NCI-H2171 (cell line): ENCODE measurements at regions not wholly inside any gene's neighbourhood (a gene's known extent, or its start where the extent isn't known, plus 50 kb on each side); places are given as distances from the start of the nearest gene placed in this dataset.

Experiments used
- DNase-seq: peaks from one replicate; lab custom pipeline; 2025; lab: John Stamatoyannopoulos, UW

DNA sequence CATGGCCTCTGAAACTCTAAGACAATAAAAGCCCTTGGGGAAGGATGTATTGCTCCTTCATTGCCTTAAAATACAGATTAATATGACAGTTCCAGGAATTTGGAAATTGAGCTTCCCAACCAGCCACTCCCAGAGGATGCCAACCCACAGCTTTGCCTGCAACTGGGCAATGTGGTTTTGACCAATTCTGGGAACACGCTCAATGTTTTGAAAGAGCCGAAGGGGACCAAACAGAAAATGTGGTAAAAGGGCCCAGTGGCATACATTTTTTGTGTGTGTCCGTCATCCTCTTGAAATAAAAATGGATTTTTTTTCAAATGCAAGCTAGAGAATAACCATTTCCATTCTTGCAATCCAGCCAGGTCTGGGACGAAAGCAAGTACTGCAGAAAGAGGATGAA is 88.3 kb upstream of the PLEKHG7 start:
- no peak for DNase-seq

DNA sequence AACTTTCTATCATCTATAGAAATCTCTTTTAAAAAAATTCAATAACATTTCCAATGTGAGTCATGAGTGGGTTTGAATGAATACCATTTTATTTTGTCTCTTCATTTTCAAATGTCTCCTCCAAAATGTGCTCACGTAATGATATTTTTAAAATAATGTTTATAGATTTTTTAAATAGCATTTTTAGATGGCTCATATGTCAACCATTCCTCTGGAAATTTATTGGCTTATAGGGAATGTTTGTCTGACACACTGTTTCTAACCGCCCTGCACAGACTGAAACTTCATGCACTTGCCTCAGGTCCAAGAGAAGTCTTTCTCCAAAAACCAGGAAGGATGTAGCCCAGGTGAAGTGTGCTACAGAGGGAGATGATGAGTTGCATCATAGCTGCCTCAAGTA is 88.8 kb upstream of the PLEKHG7 start:
- no peak for DNase-seq

DNA sequence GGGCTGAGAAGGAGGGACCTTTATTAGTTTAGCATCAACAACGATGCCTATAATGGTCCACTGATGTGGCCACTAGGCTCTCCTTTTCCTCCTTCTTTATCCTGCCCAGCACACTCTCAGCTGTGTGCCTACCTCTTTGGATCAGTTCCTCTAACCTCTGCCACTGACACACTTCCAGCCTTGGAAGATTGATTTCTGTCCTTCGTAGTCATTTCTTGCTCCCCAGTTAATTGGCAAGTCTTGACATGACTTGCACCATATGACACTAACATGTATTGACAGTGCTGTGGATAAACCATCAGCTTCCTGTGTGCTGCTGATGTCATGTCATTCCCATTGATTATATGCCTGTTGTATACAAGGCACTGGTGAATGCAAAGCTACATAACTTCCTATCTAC is 90.2 kb upstream of the PLEKHG7 start:
- DNase-seq, result no peak

DNA sequence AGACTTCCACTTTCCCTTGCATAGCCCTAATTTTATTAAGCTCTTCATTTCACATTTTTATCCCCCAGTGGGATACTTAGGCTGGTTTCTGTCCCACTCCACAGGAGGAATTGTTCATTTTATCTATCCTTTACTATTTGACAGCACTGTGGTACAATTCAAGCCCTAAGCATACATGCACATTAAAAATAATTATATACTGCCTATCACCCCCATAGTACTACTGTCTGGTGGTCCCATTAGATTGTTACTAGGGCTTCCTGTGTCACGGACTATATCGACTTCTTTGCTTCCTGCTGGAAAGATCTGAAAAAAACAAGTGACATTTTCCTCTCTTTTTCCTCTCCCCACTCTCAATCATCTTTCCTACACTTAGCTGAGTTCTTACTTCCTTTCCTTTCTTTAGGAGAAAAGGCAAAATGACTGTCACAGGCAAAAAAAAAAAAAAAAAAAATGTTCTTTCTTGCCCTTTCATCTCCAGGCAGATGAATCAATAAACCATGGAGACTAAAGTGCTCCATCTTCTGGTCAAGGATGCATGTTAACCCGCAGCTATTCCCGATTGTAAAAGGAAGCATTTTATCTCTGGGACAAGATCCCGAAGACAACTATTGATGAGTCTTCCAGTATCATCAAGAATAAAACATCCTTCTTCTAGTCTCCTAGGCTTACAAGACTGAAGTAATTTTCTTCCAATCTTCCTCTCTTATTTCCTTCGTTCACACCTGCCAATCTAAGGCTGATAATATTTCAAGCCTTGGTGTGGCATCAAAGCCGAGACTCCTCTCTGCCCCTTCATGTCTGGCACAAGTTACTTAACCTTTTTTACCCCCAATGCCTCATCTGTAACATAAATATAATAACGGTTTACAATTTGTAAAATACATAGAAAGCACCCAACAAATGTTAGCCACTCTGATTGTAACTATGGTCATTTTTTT is 94.4 kb upstream of the PLEKHG7 start:
- DNase-seq, result peak; percentile 36

DNA sequence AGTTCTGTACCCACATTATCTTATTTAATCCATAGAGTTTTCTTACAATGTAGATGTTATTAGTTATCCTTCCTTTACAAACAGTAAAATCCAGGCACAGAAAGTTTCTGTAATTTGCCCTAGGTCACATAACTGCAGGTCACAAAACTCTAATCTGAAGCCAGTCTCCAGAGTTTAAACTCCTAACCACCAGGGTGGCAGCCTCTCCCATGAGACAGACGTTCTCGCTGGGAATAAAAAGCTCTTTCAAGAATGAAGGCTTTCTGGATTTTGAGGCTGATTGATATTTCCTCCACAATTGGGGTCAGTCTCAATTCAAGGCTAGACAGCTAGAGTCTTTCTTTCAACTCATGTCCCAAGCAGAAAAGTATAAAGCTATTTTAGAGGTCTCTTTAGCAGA is 95.8 kb upstream of the PLEKHG7 start:
- no peak for DNase-seq

DNA sequence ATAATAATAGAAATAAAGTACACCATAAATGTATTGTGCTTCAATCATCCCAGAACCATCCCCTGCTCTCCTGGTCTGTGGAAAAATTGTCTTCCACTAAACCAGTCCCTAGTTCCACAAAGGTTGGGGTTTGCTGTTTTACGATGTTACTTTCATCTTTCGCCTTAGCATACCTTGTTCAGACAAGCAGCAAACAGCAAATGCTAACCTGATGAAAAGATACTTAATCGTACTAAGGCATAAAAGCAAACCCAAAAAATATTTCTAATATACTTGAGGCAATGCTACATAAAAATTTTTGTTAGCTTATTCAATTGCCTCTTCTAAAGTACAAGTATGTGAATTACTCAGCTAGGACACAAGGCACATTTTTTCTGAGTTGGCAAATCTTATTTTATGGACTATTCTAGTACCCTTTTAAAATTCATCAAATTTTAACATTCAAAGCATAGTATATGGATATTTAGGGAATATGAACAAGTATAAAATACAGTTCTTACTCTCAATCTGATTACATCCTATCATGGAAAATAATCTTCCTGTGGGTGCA is 97.1 kb upstream of the PLEKHG7 start:
- DNase-seq, result no peak

DNA sequence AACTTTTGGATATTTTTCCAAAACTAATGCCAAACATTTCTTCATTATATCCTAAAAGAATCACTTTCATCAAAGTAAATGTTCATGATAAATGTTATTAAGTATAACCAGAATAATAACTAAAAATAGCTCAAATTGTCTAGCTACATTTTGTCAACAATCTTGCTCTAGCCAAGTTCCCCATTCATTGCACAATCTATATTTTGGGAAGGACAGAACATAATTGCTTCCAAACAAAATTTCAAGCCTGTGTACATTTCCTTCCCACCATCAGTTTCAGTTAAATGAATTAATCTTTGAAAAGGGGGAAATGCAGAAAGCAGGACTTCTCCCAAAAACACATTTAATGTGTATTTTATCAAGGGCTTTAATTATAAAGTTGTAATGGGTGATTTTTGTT is 98.0 kb upstream of the PLEKHG7 start:
- DNase-seq, result no peak

DNA sequence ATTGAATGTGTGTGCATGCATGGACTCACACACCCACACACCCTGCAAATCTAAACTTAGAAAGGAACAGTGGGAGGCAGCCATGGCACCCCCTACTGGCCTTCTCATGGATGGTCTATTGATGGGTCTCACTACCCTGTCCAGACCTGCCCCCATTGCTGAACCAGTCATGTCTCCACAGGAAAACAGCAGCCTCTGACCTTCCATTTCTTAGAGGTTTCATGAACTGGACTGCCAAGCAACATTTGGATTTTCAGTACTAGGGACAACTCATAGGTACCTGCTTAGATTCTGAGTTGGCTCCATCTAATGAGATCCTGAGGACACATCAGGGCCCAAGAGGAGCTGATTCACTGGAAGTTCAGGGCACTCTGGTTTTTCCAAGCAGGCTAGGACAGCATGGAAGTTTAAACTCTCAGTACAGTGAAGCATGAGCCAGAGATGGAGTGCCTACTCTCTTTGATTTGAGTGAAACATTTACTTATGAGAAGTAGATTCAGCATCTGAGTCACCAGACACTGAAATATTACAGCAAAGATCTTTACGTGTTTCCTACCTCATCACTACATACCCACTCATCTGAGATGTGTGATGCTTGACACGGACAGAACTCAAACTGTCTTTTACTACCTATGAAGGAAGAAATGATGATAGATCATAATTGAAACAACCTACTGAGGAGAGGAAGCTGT is 98.9 kb upstream of the PLEKHG7 start:
- DNase-seq, result no peak

DNA sequence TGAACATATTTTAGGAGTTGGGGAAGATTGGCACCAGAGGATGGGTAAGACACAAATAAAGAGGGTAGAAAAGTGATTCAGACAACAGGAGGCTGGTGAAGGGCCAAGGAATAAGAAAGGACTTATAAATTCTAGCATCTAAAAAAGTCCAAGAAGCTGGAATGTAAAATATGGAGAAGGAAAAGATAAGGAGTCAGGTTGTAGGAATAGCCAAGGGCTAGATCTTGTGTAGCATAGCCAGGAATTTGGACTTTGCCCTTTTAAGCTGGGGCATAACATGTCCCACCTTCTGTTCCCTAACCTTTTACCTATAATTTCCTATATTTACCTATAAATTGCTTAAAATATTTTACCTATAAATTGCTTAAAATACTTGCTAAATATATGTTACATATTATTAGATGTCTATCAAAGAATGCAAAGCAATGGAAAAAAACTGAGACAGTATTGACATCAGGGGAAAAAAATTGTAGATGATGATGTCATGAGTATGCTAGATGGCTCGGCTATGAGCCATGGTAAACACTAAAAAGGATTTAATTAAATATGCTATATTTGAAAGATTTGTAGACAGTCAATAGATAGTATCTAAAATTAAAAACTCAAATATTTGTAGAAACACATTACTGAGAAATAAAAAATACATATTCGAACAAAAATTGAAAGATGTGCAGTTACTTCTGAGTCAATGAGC is 99.7 kb upstream of the PLEKHG7 start:
- no peak for DNase-seq

DNA sequence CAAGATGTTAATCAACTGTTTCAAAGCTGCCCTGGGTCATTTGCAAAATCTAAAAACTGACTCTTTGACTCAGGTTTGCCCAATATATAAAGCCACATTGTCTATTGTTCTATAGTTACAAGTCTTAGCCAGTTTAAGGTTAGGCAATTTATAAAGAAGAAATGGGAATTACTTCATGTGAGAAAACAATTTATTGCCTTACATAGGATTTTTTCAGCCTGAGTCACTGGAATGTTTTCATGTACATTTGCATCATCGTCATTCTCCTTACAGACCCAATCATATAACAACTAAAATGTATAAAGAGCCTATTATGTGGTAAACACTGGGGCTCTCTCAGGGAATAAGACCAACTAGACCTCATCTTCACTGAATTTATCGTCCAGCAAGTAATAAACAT is 100.3 kb upstream of the PLEKHG7 start:
- DNase-seq, result no peak

DNA sequence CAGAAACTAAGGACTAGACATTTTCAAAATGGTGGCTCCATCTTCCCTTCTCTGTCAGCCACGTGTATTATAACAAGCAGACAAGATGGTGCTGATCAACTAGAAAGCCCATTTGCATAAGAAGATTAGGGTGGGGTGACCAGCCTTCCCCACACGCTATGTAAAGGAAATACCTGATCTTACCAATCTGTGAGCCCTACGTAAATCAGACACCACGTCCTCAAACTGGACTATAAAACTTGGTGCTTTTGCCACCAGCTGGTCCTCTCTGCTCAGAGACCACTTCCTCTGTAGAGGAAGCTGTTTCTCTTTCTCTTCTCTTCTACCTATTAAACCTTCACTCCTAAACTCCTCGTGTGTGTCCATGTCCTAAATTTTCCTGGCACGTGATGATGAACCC is 101.1 kb upstream of the PLEKHG7 start:
- no peak for DNase-seq

DNA sequence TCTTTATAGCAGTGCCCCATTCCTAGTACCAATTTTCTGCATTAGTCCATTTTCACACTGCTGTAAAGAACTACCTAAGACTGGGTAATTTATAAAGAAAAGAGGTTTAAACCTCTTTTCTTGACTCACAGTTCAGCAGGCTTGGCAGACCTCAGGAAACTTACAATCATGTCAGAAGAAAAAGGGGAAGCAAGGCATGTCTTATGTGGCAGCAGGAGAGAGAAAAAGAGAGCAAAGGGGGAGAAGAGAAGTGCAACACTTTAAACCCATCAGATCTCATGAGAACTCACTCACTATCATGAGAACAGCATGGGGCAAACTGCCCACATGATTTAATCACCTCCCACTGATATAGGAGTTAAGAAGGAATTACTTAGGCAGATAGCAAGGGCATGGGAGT is 101.6 kb upstream of the PLEKHG7 start:
- DNase-seq, result no peak

DNA sequence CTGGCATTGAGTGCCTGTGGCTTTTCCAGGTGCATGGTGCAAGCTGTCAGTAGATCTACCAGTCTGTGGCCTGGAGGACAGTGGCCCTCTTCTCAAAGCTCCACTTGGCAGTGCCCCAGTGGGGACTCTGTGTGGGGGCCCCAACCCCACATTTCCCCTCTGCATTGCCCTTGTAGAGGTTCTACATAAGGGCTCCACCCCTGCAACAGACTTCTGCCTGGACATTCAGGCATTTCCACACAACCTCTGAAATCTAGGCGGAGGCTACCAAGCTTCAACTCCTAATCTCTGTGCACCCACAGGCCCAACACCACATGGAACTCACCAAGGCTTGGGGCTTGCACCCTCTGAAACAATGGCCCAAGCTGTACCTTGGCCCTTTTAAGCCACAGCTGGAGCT is 102.7 kb upstream of the PLEKHG7 start:
- DNase-seq, result no peak

DNA sequence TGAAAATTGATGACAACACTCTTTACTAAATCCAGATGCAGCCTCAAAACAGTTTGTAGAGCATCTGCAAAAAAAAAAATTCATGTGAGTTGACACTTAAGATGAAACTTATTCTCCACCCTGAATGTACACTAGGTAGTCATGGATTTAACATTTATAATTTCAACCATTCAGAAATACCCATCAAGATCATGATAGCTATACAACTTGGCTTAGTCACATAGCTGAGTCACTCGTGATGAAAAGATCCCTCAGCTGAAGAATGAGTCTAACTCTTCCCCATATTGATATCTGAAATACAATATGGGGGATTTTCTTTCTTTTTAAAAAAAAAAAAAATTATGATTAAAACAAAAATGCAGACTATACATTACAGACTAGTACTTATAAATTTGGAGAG is 104.8 kb upstream of the PLEKHG7 start:
- no peak for DNase-seq

DNA sequence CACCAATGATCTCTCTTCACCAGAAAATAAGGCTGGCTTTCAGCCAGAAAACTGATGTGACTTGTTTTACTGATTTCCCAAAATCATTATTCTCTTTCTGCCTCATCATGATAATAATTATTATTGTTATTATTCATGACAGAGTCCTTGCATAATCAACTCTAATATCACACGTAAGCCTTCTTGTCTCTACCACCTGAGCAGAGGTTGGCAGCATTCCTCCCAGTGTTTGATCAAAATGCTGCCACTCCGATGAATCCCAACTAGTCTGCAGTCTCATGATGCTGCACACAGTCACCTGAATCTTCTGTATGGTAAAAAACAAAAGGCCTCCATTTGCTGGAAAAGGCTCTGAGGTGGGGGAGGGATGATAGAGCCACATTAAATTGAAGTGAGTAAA is 105.7 kb upstream of the PLEKHG7 start:
- DNase-seq, result no peak

DNA sequence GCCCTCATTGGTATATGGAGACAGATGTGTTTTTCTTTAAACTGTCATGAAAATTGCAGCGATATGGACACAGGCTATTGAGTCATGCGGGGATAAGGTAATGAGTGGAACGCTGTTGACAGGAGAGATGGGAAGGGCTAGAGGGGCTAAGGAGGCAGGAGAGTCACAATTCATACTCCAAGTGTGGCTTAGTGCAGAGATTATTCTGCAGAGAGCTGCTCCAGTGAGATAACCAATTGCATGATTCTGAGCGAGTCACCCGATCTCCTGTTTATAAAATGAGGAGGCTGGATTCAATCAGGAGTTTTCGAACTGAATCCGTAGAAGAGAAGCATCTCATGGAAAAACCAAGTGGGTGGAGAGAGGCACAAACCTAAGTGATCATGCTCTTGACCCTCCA is 106.4 kb upstream of the PLEKHG7 start:
- DNase-seq, result no peak

DNA sequence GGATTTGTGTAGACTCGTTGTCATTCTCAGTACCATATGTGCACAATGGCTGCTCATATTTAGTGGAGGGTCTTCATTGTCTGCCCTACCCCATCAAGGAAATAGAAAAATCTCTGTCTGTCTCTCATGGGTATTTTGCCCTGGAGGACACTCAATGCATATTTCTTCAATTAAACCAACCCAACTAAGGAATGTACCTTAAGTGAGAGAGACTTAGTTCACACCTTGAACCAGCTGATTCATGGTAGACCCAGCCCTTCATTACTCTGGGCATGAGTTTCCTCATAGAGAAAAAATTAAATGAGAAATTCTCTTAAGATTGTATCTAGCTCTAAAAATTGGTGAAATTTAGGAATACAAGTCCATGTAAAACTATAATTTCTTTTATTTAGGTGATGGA is 107.1 kb upstream of the PLEKHG7 start:
- DNase-seq, result no peak

DNA sequence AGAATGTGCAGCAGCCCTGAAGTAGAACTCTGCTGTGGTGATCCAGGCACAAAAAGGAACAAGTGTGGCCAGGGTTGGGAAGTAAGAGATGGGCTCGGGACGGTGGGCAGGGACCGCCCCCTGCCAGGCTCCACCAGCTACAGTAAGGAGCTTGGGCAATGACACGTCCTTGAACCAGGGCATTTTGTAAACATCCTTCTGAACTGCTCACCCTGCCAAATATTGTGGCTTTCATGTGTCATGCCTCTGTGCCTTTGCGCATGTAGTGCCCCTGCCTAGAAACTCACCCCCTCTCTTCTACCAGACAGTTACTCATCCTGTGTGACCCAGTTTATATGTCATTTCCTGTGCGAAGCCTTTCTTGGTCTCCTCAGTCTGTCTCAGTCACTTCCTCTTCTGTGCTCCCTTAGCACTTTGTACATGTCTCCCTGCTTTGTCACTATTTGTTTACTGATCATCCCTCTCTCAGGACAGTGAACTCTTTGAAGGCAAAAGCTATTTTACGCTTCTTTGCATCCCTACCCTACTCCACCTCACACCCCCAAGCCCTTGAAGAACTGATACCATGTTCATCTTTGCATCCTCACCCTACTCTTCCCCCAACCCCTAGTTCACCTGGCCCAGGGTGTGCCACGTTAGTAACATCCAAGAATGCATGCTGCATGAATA is 108.9 kb upstream of the PLEKHG7 start:
- DNase-seq, result no peak

DNA sequence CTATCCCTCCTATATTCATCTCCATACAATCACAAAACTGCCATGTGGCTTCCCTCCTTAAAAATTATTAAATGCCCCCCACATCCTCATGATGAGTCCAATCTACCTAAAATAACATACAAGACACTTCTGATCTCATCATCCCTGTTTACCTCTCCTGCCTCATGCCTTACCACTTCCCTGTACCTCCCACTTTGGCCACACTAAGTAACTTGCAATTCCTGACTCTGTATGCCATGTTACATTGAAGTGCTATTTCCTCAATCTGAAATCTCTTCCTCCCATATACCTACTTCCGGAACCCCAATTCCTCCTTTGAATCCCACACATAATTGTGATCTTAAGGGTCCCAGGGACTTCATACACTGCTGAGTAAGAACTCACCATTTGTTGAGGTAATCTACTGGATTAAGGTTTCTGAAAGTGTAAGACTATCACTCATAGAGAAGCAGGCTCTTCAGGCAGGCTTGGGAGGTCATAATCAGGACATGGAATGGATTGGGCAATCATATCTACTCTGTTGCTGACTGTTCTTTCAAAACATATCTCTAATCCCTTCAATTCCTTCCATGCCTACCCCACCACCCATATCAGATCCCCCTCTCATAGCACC is 117.6 kb upstream of the PLEKHG7 start:
- DNase-seq, result no peak

DNA sequence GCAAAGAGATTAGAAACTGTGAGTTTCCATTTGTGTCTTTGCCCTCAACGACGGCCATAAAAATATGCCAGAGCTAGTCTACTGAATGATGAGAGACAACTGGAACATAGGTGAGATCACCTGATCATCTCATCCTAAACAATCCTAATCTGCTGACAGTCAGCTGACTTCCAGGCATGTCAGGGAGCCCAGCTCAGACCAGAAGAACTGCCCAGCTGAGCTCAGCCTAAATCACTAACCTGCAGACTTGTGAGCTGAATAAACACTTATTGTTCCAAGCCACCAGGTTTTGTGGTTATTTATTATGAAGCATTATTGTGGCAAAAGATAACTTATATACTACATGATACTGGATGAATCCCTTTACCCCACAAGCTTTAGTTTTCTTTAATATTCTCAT is 118.9 kb upstream of the PLEKHG7 start:
- DNase-seq, result no peak

DNA sequence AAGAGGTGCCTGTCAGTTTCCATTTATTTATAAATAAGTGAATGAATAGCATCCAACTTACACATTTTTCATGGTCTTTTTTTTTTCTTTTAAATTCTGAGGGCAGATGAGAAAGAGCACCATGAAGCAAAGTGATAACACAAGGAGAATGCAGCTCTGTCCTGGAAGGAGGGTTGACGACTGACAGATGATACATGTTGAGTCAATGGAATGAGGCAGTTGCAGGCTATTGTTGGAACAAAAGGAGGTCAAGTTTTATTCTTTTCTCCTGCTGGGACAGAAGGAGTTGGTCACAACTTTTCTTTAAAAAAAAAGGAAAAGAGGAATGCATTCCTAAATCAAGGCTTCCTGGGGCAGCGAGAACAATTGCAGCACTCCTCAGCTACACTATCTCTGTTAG is 119.9 kb upstream of the PLEKHG7 start:
- no peak for DNase-seq

DNA sequence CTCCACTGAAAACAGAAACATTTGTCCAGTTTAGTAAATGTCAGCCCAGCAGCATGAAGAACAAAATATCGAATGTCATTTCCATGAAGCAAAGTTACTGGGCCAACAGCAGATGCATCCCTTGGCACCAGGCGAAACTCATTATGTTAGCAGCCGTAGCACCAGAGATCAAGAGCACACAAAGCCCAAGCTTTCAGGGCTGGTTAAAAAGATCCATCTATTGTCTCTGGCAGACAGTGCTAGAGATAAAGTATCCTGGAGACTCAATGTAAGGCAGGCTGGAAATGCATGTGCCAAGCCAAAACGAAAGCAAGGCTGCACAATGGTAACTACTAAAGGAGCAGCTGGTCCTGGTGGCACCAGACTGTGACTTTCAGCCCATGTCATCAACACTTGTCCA is 120.3 kb upstream of the PLEKHG7 start:
- no peak for DNase-seq
